Fibroblast of skin of right biceps (primary cell): ENCODE measurements at regions not wholly inside any gene's neighbourhood (a gene's known extent, or its start where the extent isn't known, plus 50 kb on each side); places are given as distances from the start of the nearest gene placed in this dataset.

ENCODE experiments used
- DNase-seq: peaks from one replicate; pipeline ENCODE4 v3.0.0-alpha.2; 2013

DNA sequence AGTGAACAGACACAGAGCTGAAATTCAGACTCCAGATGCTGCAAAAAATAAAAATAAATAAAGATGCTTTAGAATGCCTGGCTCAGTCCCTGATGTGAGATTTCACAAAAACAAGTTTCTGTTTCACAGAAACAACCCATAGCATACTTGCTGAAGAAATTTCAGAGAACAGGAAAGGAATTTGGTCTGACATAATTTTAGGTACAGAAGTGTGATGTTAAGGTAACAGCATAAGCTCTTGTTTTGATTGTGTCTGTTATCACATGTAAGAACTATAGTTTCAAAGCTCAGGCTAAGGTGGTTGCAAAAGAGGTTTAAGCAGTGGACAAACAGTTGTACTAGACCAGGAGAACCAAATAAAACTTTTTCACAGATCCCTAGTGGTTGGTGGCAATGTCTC, 152.1 kb downstream of the PTGER3 start:
- DNase-seq: no peak

DNA sequence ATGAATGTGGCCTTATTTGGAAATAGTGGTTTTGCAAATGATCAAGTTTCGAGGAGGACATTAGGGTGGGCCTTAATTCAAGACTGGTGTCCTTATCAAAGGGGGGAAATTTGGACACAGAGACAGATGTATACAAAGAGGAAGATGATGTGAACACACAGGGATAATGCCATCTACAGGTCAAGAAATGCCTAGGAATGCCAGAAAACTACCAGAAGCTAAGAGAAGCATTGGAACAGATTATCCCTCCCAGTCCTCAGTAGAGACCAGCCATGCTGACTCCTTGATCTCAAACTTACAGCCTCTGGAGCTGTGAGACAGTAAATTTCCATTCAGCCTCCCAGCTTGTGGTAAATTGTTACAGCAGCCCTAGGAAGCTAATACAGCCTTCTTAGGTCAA, 151.4 kb downstream of the PTGER3 start:
- peak; percentile 6 for DNase-seq

DNA sequence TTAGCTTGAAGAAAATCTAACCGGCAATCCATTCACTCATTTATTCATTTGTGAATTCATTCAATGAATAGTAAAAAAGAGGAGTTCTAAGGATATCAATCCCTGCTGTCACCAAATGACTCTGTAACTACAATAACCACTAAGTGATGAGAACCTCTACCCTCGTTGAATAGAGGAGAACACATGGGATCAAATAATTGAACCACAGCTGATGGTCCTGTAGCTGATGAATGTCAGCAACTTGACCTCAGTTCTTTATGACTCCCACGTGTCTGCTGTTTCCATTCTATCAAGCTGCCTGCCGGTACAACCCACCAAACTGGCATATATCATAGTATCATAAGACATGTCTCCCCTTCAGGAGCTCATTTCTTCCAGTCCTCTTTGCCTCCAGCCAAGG, 150.3 kb downstream of the PTGER3 start:
- no peak for DNase-seq

DNA sequence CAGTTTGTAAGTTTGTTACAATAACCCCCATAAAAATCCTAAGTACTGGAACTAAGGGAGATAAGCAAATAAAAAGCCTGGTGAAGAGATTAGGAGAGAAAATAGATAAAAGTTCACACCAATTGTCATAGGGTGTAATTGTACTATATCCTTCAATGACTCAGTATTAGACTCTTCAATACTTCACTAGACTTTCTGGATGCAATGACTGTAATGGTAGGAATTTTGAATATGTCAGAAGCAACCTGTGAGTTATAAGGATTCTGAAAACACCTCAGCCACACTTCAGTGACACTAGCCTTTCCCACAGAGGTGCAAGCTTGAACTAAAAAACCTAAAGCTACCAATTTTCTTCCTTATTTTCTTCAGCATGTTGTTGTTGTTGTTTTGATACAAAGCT, 147.9 kb downstream of the PTGER3 start:
- peak; percentile 7 for DNase-seq

DNA sequence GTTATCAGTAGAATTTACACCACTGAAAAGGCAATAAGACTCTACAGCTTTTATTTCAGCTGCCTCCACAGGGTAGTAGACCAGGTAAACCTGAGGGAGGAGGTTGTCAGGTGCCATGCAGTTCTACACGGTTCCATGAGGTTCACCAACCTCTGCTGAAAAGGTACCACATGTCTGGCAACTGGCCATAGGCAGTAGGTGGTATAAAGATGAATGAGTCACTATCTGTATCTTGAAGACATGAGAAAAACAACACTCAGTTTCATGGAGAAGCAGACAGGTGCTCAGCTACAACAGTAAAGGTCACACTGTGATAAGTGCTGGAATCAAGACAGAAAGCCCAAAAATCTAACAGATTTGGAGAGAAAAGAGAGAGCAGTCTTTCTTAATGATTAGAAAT, 145.4 kb downstream of the PTGER3 start:
- no peak for DNase-seq

DNA sequence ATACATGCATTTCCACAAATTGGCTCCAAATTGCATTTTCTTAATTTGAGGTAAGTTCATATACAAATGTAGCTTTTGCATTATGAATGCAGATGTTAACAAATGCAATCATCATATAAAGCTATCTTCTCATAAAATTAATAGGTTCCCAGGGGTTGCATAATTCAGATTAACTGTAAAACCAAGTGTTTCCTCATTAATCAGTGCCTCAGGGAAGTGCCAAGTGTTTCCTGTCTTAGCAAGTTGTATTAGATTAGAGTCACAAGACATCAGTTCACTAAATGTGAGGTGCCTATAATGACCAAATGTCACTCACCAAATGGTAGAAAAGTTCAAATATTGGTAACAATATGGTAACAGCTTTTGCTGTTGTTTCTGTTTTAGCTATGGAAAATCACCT, 140.8 kb downstream of the PTGER3 start:
- DNase-seq: no peak

DNA sequence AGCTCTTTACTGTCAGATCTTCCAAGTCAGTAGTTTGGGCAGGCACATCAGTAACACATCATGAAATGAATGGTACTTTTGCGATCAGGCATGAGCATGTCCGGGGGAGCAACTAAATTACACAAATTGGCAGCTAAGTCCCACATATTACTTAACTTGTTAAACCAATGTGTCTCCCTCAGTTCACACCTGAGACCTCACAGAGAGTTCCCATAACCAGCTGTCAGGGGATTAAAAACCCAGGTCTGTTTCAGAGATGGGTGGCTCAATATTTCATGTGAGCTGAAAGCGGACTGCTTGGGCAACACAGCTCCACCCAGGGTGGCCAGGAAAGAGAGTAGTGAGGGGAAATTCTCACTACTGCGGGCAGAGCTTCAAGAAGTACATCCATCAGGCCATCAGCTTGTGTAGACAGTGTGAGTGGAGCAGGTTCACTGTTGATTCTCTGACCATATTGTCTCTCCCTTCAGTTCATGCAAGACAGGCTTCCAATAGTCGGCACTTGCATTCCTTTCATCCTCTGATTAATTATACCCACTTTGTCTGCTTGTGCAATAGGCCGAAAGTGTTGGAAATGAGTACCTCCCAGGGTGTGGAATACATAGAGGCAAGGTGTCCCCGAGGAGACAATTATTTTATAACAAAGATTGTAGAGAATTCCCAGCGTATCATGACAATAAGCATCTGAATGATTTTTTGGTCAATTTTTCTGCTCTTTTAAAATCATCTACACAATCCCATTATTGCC, 139.9 kb downstream of the PTGER3 start:
- no peak for DNase-seq

DNA sequence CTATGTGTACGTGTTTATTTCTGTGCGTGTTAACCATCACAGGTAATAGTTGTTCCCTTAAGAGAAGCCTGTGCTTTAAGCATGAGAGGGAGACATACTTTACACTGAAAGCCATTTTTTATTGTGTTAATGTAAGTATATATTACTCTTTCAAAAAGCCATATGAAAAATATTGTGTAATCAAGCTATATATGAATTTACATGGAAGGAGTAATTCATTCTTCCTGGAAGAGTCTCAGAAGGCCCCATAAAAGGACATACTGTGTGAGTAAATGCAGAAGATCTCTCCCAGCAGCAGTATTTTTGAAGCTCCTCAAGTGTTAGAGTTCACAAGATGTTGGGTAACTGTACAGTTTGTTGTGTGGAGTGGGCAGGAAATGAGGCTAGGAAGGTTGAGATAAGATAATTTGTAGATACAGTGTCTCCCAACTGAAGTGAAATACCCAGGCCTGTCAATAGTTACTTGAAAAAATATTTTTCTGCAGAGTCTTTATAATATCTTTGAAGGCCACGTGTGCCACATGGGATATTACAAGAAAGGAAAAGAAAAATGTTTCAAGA, 138.3 kb downstream of the PTGER3 start:
- no peak for DNase-seq

DNA sequence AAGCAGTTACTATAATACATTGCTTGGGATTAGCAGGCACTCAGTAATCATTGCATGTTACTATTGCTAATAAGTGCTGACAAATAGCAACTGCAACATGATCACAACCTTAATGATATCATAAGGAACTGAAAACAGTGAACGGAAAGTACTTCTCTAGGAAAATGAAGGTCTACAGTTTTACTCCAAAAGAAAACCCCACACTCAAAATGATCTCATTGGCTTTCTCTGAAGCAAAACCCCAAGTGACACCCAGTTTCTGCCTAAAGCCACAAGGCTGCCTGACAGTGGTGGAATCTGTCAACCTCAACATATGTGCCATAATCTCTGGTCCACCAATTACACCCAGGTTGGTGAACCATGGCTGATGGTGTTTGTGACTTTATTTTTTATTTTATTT, 137.6 kb downstream of the PTGER3 start:
- DNase-seq: no peak

DNA sequence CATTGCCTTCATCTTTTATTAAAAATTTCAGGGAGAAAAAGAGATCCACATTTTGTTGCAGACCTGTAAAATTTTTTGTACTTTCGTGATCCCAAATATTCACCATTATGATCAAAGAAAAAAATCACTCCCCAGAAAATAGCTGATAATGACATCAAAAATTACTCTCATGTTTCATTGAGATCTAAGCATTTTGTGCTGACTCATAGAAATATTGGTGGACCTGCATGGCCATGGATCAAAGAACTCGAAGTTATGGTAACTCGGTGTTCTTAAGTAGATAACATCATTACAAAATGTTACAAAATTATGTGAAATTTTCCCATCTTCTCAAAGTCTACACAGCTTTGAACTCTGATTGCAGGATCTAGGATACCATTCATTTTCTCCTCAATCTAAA, 135.8 kb downstream of the PTGER3 start:
- no peak for DNase-seq

DNA sequence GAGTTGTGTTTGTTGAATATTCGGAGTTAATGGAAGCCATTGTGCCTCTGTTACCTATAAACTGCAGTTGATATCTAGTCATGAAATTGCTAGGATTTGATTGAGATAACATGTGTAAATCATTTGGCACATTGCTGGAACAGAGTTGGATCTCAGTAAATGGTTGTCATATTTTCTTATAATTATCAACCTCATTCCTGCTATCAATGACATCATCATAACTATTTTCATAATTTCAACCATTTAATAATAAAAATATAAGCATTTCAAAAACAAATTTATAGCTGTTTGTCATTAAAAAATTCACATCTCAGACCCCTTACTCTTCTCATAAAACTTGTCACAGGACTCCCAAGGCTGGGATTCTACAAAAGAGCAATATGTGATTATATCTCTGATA, 133.4 kb downstream of the PTGER3 start:
- no peak for DNase-seq

DNA sequence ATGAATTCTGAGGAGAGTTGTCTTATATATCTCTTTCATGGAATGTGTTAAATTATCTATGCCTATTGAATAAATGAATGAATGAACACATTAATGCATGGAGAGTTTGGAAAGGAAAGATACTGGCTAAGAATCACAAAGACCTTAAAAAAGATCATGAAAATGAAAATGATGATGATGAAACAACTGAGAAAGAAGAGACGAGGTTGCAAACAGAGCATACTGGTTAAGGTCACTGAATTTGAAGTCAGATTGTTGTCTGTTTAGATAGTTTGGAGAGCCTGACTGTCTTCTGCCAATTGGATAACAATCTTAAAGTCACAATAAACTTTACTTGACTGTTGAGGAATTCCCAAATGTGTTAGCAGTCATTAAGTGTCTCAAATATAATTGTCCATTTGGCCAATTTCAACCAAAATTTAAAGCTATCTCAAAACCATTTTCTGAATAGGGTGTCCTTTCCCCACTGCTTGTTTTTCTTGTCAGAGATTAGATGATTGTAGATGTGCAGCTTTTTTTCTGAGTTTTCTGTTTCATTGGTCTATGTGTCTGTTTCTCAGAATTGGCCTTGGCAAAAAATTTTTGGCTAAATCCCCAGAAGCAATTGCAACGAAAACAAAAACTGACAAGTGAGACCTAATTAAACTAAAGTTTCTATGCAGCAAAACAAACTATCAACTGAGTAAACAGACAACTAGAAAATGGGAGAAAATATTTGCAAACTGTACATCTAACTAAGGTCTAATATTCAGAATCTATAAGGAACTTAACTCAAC, 132.2 kb downstream of the PTGER3 start:
- DNase-seq: no peak

DNA sequence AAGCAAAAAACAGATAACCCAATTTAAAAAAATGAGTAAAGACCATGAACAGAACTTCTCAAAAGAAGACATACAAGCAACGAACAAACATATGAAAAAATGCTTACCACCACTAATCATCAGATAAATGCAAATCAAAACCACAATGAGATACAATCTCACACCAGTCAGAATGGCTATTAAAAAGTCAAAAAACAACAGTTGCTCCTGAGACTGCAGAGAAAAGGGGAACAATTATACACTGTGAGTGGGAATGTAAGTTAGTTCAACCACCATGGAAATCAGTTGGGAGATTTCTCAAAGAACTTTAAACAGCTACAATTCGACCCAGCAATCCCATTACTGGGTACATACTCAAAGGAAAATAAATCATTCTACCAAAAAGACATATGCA, 131.6 kb downstream of the PTGER3 start:
- DNase-seq: no peak

DNA sequence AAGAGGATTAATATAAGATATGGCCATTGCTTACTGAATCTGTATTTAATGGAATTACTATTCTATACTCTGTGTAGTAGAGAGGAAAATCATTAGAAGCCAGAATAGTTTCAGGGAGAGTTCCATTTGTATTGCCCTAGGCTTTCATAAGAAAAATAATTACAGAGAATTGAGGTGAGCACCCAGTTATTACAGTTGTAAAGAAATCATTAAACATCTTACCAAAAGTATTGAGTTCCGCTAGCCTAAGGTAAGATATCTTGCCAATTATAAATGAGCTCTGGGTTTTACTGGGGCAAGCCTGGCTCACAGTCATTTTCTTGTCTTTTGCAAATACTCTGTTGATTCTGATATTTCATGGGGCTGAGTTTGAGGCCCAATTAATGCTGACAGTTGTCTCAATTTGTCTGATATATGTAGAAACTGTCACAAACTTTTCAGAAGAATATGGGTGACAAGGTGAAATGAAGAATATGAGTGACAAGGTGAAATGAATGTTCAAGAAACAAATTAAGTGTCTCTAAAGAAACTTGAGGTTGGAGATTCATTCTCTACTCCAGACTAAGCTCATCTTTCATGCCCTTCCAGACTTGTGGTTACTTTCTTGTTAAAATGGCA, 127.8 kb downstream of the PTGER3 start:
- DNase-seq: no peak
